ENCODE measurements at regions not wholly inside any gene's neighbourhood (a gene's known extent, or its start where the extent isn't known, plus 50 kb on each side); places are given as distances from the start of the nearest gene placed in this dataset.

GRCh38 chr2:18503376-18504228 is 56.9 kb downstream of the RDH14 start (continued):
- no peak for TF ChIP-seq POLR2A (IDR thresholded peaks at IDR 0.05; ENCODE audit: low read depth, low read length)

DNA sequence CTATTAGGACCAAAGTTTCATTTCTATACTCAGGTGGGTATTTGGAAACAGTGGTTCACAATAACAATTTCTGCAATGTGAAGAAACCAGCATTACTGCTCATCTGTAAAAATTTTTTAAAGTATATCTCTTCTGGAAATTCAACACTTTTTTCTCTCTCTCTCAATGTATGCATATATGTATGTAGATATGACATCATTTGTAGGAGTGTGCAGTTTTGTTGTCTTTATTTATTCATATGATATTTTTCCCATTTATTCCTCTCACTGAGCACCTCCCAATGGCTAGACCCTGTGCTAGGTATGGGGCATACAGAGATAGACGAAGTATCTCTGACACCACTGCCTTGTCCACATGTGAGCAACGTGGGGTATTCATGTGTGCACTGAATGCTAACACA is 58.3 kb downstream of the RDH14 start:
- no TSS peak for BruUV-seq (replicated peaks)
- CTCF ChIA-PET: no interaction called here
- Histone ChIP-seq H2BK120ac (ENCODE audit: low read depth, low read length) (no peak overlapping the region), H4K20me1 (ENCODE audit: insufficient read depth, low read length) (no peaks in the 10 kb centered on the region), H2AFZ (replicated peaks; ENCODE audit: low read length, poor library complexity) (no peak overlapping the region), H3K9ac (ENCODE audit: low read depth, low read length) (no peak overlapping the region), H3K9me1 (ENCODE audit: insufficient read depth, low read length) (no peaks in the 10 kb centered on the region), H4K5ac (ENCODE audit: low read depth, low read length) (no peak overlapping the region), H4K91ac (ENCODE audit: insufficient read depth, low read depth, low read length) (no peak overlapping the region), H2BK5ac (ENCODE audit: low read depth, low read length, poor library complexity, severe bottlenecking) (no peak overlapping the region), H3K4me2 (ENCODE audit: low read depth, low read length) (no peak overlapping the region), H3K14ac (replicated peaks; ENCODE audit: low read depth, low read length) (no peak overlapping the region), H3K4me3 (ENCODE audit: insufficient read depth, low read depth, low read length) (no peak overlapping the region), H3K4me1 (ENCODE audit: control insufficient read depth, insufficient read depth, low read length) (peaks cover 5% of the 10 kb centered on the region; the same call in 1 of the 2 replicates), H3K27ac (ENCODE audit: insufficient read depth, low read length) (no peak overlapping the region), H3K27me3 (ENCODE audit: control insufficient read depth, insufficient read depth, low read length) (no peaks in the 10 kb centered on the region), H2AK5ac (ENCODE audit: low read depth, low read length) (no peak overlapping the region), H2BK15ac (ENCODE audit: low read depth, low read length) (no peak overlapping the region), H3K18ac (ENCODE audit: low read depth, low read length) (no peak overlapping the region), H2BK20ac (ENCODE audit: low read depth, low read length) (no peak overlapping the region), H3K23ac (ENCODE audit: low read depth, low read length) (no peak overlapping the region), H3K56ac (ENCODE audit: extremely low read depth, insufficient read depth, low read length) (no peak overlapping the region), H3K36me3 (ENCODE audit: control insufficient read depth, insufficient read depth, low read length) (no peaks in the 10 kb centered on the region), H2AK9ac (replicated peaks; ENCODE audit: low read depth, low read length, poor library complexity) (no peak overlapping the region), H3K4ac (ENCODE audit: low read depth, low read length) (no peak overlapping the region), H4K8ac (ENCODE audit: low read depth in 2 of 2, low read length in 2 of 2) (no peak overlapping the region), H3K9me3 (ENCODE audit: control insufficient read depth, insufficient read depth, low read length) (no peaks in the 10 kb centered on the region), H3K79me1 (ENCODE audit: low read depth in 1 of 2, low read length in 2 of 2) (no peaks in the 10 kb centered on the region)
- ATAC-seq (ENCODE audit: low read depth) (no peak), DNase-seq (no peak)
- POLR2A ChIA-PET (ENCODE audit: unreplicated experiment): no interaction called here
- WGBS, 2 experiments (ENCODE audit: extremely low coverage in 2 of 2, insufficient read length in 1 of 2): no CpG with 5 or more reads among the region's 2 CpGs
- no peak for TF ChIP-seq ELK1 (IDR thresholded peaks at IDR 0.05; ENCODE audit: borderline replicate concordance, low read depth, low read length)
- no peak for TF ChIP-seq POLR2A (IDR thresholded peaks at IDR 0.05; ENCODE audit: low read depth, low read length)
- TF ChIP-seq, protein P1, sequence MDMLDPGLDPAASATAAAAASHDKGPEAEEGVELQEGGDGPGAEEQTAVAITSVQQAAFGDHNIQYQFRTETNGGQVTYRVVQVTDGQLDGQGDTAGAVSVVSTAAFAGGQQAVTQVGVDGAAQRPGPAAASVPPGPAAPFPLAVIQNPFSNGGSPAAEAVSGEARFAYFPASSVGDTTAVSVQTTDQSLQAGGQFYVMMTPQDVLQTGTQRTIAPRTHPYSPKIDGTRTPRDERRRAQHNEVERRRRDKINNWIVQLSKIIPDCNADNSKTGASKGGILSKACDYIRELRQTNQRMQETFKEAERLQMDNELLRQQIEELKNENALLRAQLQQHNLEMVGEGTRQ (IDR thresholded peaks at IDR 0.05; ENCODE audit: low read depth, low read length): no peak
- TF ChIP-seq FOS (IDR thresholded peaks at IDR 0.05; ENCODE audit: low read depth, low read length): no peak
- no peak for TF ChIP-seq CHD1 (IDR thresholded peaks at IDR 0.05; ENCODE audit: low read depth, low read length)
- TF ChIP-seq MXI1 (IDR thresholded peaks at IDR 0.05; ENCODE audit: borderline replicate concordance, low read depth, low read length): no peak
- no peak for TF ChIP-seq MAFK (IDR thresholded peaks at IDR 0.05; ENCODE audit: low read depth, low read length)
- no peak for TF ChIP-seq RAD21 (IDR thresholded peaks at IDR 0.05; ENCODE audit: low read length)
- TF ChIP-seq BHLHE40 (IDR thresholded peaks at IDR 0.05; ENCODE audit: low read depth, low read length): no peak
- TF ChIP-seq SMC3 (IDR thresholded peaks at IDR 0.05; ENCODE audit: low read depth, low read length): no peak
- TF ChIP-seq CTCF (conservative IDR thresholded peaks at IDR 0.05; ENCODE audit: low read depth, low read length): no peak
- in situ Hi-C loops (cut with MboI; ENCODE audit: low sequenced_read_pairs): loop anchor here (25.0 kb wide), 1 partner anchor 1160 kb away; no protein-coding TSS in a partner anchor
- intact Hi-C loops (cut with micrococcal nuclease): no loop called here
- dilution Hi-C loops (cut with HindIII; ENCODE audit: low sequenced_read_pairs, unreplicated experiment): no loop called here

Measured in IMR-90 (cell line).